Fibroblast of skin of left quadriceps (primary cell): ENCODE measurements at regions not wholly inside any gene's neighbourhood (a gene's known extent, or its start where the extent isn't known, plus 50 kb on each side); places are given as distances from the start of the nearest gene placed in this dataset.
"Not testable (repeated sequence)": the region's sequence is repeated elsewhere in the genome, so short reads cannot be mapped to it uniquely, and the experiment has no call there.

Experiments used
- DNase-seq, 2 experiments: peaks; one replicate each; pipeline ENCODE4 v3.0.0-alpha.2; 2013; ENCODE audit warnings: low read depth in 2 of 2

DNA sequence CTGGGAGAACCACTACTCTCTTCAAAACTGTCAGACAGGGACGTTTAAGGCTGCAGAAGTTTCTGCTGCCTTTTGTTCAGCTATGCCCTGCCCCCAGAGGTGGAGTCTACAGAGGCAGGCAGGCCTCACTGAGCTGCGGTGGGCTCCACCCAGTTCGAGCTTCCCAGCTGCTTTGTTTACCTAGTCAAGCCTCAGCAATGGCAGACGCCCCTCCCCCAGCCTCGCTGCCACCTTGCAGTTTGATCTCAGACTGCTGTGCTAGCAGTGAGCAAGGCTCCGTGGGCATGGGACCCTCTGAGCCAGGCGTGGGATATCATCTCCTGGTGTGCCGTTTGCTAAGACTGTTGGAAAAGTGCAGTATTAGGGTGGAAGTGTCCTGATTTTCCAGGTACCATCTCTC is 258.6 kb upstream of the GOT2 start:
- DNase-seq, result not testable (repeated sequence)

DNA sequence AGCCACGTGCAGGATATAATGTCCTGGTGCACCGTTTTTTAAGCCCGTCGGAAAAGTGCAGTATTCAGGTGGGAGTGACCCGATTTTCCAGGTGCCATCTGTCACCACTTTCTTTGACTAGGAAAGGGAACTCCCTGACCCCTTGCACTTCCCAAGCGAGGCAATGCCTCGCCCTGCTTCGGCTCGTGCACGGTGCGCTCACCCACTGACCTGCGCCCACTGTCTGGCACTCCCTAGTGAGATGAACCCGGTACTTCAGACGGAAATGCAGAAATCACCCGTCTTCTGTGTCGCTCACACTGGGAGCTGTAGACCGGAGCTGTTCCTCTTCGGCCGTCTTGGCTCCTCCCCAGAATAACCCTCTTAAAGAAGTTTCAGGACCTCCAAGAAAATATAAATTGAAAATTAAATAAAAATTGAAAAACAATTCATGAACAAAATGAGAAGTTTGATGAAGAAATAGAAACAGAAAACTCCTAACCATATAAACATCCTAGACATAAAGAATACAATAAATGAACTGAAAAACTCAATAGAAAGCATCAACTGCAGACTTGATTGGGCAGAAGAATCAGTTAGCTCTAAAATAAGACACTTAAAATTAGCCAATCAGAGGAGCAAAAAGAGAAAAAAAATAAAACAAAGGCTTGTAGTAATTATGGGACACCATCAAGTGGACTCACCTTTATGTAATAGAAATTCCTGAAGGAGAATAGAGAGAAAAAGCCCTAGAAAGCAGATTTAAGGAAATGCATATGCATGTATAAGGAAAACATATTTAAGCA is 249.3 kb upstream of the GOT2 start:
- not testable (repeated sequence) for DNase-seq

DNA sequence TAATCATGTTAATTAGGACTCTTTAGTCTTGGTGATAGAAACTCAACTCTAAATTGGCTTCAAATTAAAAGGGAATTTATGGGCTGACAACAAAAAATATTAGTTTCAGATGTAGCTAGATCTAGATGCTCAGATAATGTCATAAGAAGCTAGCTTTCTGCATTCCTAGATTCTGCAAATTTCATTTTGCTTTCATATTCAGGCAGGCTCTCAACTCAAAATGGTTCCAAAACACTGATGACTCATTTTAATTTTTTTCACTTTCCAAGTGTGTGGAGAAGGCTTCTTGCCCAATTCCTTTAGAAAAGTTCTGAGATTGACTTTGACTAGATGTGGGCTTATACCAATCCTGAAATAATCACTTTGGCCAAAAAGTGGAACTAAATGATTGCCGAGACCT is 236.7 kb upstream of the GOT2 start:
- peak; percentile 46 for DNase-seq

DNA sequence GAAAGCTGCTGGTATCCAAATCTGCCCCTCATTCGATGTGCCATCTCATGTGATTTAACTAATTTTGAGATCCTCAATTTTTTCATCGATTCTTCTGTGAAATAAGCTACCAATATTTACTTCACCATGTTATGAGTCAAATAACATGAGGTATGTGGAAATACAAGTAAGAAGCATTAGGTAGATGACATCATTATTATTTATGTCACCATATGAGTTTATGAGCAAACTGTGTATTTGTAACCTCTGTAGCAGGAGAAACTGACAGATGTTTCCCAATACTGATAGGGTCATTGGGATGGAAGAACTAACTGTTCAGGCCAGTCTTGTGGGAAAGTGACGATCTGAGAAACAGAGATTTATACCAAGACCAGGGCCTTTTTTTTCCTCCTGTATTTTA is 229.4 kb upstream of the GOT2 start:
- DNase-seq, result no peak

DNA sequence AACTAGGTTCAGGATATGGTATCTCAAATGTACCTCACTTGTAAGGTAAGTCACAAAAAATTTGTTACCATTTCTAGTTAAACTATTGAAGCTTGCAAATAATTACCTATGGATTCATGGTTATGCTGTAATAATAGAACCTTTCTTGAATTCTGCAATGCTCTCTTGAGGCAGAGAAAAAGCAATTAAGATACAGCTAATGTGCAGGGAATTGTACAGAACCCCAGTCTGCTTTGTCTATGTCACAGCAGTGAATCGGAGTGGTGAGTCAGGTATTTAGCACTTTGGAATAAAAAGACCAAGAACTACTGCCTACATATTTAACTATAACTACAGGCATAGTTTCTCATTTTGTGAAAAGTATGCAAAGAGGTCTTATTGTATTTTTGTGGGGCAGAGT is 228.7 kb upstream of the GOT2 start:
- no peak for DNase-seq

- DNase-seq, result no peak
Measured at GRCh38 chr16:58960484-58960883, 226.4 kb upstream of the GOT2 start.

GRCh38 chr16:58960034-58960433 is 225.9 kb upstream of the GOT2 start:
- no peak for DNase-seq

GRCh38 chr16:58958749-58959148 is 224.6 kb upstream of the GOT2 start:
- no peak for DNase-seq

GRCh38 chr16:58948244-58948643 is 214.1 kb upstream of the GOT2 start:
- no peak for DNase-seq

GRCh38 chr16:58940609-58941008 is 206.5 kb upstream of the GOT2 start:
- no peak for DNase-seq

- no peak for DNase-seq
Measured at GRCh38 chr16:58938811-58939210, 204.7 kb upstream of the GOT2 start.

- no peak for DNase-seq
Measured at GRCh38 chr16:58937661-58938060, 203.5 kb upstream of the GOT2 start.

GRCh38 chr16:58933186-58933585 is 199.1 kb upstream of the GOT2 start:
- DNase-seq, result no peak

- DNase-seq, result no peak
Measured at GRCh38 chr16:58931436-58931835, 197.3 kb upstream of the GOT2 start.

- no peak for DNase-seq
Measured at GRCh38 chr16:58923094-58923493, 189.0 kb upstream of the GOT2 start.

GRCh38 chr16:58913456-58913855 is 179.3 kb upstream of the GOT2 start:
- no peak for DNase-seq

DNA sequence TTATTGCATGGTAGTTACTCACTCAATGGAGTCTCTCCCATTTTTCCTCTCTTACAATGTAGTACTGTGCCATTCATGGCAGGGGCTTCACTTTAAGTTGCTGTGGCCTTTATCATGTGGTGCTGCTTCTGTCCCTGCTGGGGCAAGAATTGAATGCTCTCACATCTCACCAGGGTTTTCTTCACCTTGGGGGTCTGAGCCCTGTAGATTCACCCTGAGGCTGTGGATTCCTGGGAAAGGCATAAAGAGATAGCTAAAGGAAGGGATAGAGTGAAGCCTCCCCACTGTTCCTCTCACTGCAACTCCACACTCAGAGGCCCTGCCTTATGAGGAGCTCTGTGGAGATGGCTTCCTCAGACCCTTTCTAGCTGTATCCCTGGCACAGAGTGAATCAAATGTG is 178.5 kb upstream of the GOT2 start:
- no peak for DNase-seq

GRCh38 chr16:58906981-58907715 is 173.0 kb upstream of the GOT2 start:
- no peak for DNase-seq

DNA sequence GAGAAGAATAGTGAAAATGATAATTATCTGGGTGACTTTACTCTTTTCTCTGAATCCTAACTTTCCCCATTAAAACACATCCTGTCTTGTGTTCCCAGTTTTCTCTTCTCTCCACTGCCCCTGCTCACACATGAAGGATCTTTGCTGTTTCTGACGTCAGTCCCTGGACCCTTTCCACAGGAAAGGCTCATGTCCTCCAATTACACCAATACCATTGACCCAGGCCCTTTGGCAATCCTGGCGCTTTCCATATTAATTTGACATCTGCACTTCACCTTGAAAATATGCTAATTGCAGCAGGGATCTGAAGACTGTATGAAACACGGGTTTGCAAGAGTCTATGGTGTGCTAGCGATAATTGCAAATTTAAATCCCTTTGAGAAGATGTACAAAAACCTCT is 170.2 kb upstream of the GOT2 start:
- DNase-seq, result no peak

GRCh38 chr16:58889516-58889915 is 155.4 kb upstream of the GOT2 start:
- DNase-seq, result no peak

GRCh38 chr16:58885528-58886170 is 151.5 kb upstream of the GOT2 start:
- DNase-seq, result no peak

DNA sequence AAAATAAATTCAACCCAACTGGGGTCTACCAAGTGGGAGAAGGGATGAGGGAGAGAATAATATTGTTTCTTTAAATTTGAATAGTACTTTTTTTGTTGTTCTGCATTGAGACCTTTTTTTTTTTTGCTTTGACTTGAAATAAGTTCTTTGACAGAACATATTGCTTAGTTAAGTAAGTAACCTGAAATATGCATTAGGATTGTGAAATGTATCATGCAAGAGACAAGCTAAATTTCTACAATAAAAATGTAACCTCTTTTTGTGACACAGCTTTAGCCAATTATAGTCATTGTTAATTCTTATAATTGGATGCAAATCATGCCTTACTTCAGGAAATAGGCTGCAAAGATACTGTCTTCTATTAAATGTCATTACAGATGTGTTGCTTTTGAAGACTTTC is 150.0 kb upstream of the GOT2 start:
- DNase-seq, result no peak

- DNase-seq, result no peak
Measured at GRCh38 chr16:58883131-58883530, 149.0 kb upstream of the GOT2 start.
